Mesodermal cell (in vitro differentiated cells): ENCODE measurements at regions not wholly inside any gene's neighbourhood (a gene's known extent, or its start where the extent isn't known, plus 50 kb on each side); places are given as distances from the start of the nearest gene placed in this dataset.

Experiments used
- H3K27ac ChIP-seq: 2 replicates; pipeline ENCODE4 v1.7.0; 2013; ENCODE audit warnings: mild to moderate bottlenecking, low read depth, low read length, moderate library complexity; ENCODE audit not compliant: severe bottlenecking
- H3K36me3 ChIP-seq: 2 replicates; pipeline ENCODE4 v1.7.1; 2013; ENCODE audit warnings: mild to moderate bottlenecking, low read length, moderate library complexity; ENCODE audit not compliant: control insufficient read depth, insufficient read depth
- H3K4me1 ChIP-seq: one replicate; pipeline ENCODE4 v1.7.1; 2013; ENCODE audit warnings: mild to moderate bottlenecking, low read length; ENCODE audit not compliant: insufficient read depth, control insufficient read depth, poor library complexity, severe bottlenecking
- H3K4me3 ChIP-seq: 2 replicates; pipeline ENCODE4 v1.7.0; 2013; ENCODE audit warnings: low read length, control low read depth, mild to moderate bottlenecking; ENCODE audit not compliant: insufficient read depth, poor library complexity, severe bottlenecking; ENCODE audit errors: extremely low read depth
- H3K9me3 ChIP-seq: 2 replicates; pipeline ENCODE4 v1.7.1; 2013; ENCODE audit warnings: mild to moderate bottlenecking, low read length, moderate library complexity; ENCODE audit not compliant: control insufficient read depth
- WGBS, 2 experiments: methylation state at CpG; one replicate each; pipeline ENCODE4 v1.1.5; 2013; ENCODE audit warnings: missing lambda C conversion rate in 2 of 2; ENCODE audit not compliant: insufficient coverage in 2 of 2; 5-methylcytosine and 5-hydroxymethylcytosine counted together

DNA sequence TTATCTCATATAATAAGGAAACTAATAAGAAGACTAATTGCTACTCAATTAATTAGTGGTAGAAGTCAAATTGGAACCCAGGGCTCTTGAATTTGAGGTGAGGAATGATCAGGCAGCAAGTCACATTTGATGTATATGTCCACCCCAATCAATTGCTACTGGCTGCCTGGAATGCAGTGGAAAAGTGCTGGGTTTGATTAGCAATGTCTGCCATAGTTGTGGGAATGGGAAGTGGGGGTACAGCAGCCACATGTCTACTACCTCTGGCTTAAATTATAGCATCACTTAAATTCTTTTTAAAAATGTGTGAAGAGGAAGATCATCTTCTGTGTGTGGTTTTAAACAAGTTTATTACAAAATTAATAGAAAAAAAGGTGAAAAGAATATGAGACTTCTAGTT lies 50.8 kb upstream of the NAV2 start:
- Histone ChIP-seq H3K27ac (no peak overlapping the region), H3K4me3 (no peak overlapping the region), H3K9me3 (no peaks in the 10 kb centered on the region), H3K4me1 (peaks cover 18% of the 10 kb centered on the region), H3K36me3 (no peaks in the 10 kb centered on the region)

DNA sequence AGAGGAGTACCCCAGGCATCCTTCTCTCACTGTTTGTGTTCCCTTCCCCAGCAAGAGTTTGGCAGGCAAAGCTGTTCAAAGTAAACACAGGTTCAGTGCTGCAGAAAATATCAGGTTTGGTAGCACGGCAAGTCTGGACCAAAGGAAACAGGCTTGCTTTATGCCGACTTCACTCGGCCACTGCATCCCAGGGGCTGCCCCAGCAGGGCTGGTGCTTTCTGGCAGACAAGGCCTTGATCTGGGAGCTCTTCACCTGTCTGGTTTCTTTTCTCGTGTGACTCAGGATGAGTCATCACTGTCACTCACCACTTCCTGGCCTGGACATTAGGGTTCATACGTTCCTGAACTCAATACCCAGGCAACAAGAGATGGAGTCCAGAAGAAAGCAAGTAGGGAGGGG lies 52.6 kb upstream of the NAV2 start:
- Histone ChIP-seq H3K36me3 (no peaks in the 10 kb centered on the region), H3K4me3 (no peak overlapping the region), H3K9me3 (no peaks in the 10 kb centered on the region), H3K27ac (no peak overlapping the region), H3K4me1 (peaks cover 16% of the 10 kb centered on the region)
- WGBS, 2 experiments: 63 to 76% methylated on average over 3 of the region's 5 CpGs

GRCh38 chr11:19659529-19659928 lies 53.1 kb upstream of the NAV2 start:
- H3K36me3 ChIP-seq: no peaks in the 10 kb centered on the region
- H3K27ac ChIP-seq: no peak overlapping the region
- H3K4me3 ChIP-seq: no peak overlapping the region
- no peaks in the 10 kb centered on the region for H3K9me3 ChIP-seq
- H3K4me1 ChIP-seq: peaks cover 12% of the 10 kb centered on the region

DNA sequence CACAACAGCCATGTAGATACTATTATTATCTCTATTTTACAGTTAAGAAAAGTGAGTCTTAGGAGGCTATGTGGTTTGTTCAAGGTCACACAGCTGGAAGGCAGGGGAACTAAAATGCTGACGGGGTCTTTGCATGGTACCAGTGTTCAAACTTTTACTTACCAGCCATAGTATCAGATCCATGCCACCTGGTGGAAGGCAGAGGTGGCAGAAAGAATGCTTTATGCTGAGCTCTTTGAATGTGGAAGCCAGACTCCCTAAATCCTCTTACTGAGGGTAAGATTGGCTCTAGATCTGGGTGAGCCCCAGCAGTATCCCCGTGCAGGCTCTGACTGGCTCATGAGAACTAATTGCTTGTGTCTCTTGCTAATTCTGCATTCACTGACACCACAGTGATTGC lies 54.3 kb upstream of the NAV2 start:
- H3K27ac ChIP-seq: no peak overlapping the region

DNA sequence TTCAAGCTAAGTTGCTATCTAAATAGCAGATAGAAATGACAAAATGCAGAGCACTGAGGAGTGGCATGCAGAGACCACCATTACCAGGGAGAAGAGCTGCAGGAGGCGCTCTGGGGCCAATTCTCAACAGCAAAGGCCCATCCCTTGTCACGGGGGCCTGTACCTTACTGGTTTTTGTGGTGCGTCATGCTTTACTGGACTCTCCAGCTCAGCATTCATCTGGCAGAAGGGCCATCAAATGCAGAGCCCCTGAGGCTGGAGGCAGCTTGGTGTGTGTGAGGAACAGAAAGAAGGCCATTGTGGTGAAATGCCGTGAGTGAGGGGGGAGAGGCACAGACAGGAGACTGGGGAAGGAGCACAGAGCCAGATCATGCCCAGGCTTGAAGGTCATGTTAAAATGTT lies 56.5 kb upstream of the NAV2 start:
- 78 to 80% methylated on average over 4 of the region's 4 CpGs for WGBS, 2 experiments
- H3K27ac ChIP-seq: no peak overlapping the region
- no peaks in the 10 kb centered on the region for H3K9me3 ChIP-seq
- H3K36me3 ChIP-seq: no peaks in the 10 kb centered on the region
- peaks cover 12% of the 10 kb centered on the region for H3K4me1 ChIP-seq
- no peak overlapping the region for H3K4me3 ChIP-seq

More for the DNA sequence above, 54.3 kb upstream of the NAV2 start:
- peaks cover 12% of the 10 kb centered on the region for H3K4me1 ChIP-seq
- H3K9me3 ChIP-seq: no peaks in the 10 kb centered on the region
- no peak overlapping the region for H3K4me3 ChIP-seq
- WGBS, 2 experiments: no CpG with 5 or more reads among the region's 2 CpGs
- H3K36me3 ChIP-seq: no peaks in the 10 kb centered on the region

DNA sequence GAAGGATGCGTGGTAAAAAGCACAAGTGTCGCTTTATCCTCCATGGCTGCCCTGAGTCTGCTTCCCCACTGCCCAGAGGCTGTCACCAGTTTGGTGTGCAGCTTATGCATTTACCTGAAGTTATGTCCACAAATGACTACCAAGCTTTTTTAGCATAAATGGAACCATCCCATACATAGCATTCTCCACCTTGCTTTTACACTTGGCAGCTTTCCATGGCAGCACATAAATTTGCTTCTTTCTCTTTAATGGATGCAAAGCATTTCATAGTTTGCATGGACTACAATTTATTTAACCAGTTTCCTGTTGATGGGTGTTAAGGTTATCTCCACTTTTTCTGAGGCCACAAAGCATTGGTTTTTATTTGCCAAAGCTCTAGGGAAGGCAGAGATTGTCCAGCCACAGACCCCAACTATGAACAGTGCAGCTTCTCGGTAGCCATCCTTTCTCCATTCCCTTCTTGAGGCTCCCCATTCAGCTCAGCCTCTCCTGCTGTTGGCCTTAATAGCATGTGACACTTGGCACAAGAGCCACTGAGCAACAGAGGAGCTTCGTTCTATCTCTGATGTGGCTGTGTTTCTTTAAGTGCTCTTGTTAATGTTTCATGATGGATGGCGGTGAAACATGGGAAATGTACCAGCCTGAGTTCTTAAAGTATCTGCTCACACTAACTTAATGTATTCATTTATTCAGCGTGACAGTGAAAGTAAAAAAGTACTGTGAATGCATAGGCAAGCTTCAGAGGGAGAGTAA lies 59.8 kb upstream of the NAV2 start:
- 91 to 97% methylated on average over 3 to 4 of the region's 6 CpGs for WGBS, 2 experiments
- Histone ChIP-seq H3K4me1 (no peaks in the 10 kb centered on the region), H3K9me3 (no peaks in the 10 kb centered on the region), H3K4me3 (no peak overlapping the region), H3K36me3 (no peaks in the 10 kb centered on the region), H3K27ac (no peak overlapping the region)

- Histone ChIP-seq H3K4me3 (no peak overlapping the region), H3K4me1 (no peaks in the 10 kb centered on the region), H3K9me3 (no peaks in the 10 kb centered on the region), H3K36me3 (no peaks in the 10 kb centered on the region), H3K27ac (no peak overlapping the region)
- 100% methylated on average over 2 of the region's 2 CpGs; no CpG with 5 or more reads in 1 of the 2 experiments for WGBS, 2 experiments
These were observed 61.0 kb upstream of the NAV2 start for GRCh38 chr11:19651653-19652052.

- H3K4me1 ChIP-seq: no peaks in the 10 kb centered on the region
- no peaks in the 10 kb centered on the region for H3K9me3 ChIP-seq
- no peaks in the 10 kb centered on the region for H3K36me3 ChIP-seq
- H3K4me3 ChIP-seq: no peak overlapping the region
- no peak overlapping the region for H3K27ac ChIP-seq
- WGBS, 2 experiments: no CpG with 5 or more reads among the region's 2 CpGs
These were observed 61.6 kb upstream of the NAV2 start for GRCh38 chr11:19651028-19651427.

DNA sequence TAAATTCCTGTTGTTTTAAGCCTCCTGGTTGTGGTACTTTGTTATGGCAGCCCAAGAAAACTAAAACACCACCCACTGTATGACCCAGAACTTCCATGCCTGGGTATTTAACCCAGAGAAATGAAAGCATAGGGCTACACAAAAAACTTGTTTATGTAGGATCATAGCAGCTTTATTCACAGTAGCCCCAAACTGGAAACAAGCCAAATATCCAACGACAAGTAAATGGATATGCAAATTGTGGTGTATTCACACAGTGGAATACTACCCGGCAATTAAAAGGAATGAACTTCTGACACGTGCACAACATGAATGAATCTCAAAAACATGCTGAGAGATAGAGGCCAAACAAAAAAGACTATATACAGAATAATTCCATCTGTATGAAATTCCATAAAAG lies 62.2 kb upstream of the NAV2 start:
- H3K4me1 ChIP-seq: no peaks in the 10 kb centered on the region
- WGBS, 2 experiments: 75% methylated on average over 2 of the region's 3 CpGs; no CpG with 5 or more reads in 1 of the 2 experiments
- no peak overlapping the region for H3K4me3 ChIP-seq
- H3K27ac ChIP-seq: no peak overlapping the region
- H3K9me3 ChIP-seq: no peaks in the 10 kb centered on the region
- no peaks in the 10 kb centered on the region for H3K36me3 ChIP-seq

DNA sequence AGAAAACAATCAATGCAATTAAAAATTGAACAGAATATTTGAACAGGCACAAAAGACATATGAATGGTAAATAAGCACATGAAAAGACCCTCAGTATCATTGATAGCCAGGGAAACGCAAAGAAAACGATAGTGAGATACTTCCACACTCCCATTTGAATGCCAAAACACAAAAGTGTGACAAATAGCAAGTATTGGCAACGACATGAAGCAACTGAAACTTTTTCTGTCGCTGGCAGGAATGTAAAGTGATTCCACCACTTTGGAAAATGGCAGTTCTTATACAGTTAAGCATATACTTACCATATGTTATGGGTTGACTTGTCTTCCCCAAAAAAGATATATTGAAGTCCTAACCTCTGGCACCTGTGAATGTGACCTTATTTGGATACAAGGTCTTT lies 62.9 kb upstream of the NAV2 start:
- no peaks in the 10 kb centered on the region for H3K4me1 ChIP-seq
- H3K9me3 ChIP-seq: no peaks in the 10 kb centered on the region
- H3K4me3 ChIP-seq: no peak overlapping the region
- WGBS, 2 experiments: 90 to 92% methylated on average over 2 of the region's 4 CpGs
- no peak overlapping the region for H3K27ac ChIP-seq
- no peaks in the 10 kb centered on the region for H3K36me3 ChIP-seq

DNA sequence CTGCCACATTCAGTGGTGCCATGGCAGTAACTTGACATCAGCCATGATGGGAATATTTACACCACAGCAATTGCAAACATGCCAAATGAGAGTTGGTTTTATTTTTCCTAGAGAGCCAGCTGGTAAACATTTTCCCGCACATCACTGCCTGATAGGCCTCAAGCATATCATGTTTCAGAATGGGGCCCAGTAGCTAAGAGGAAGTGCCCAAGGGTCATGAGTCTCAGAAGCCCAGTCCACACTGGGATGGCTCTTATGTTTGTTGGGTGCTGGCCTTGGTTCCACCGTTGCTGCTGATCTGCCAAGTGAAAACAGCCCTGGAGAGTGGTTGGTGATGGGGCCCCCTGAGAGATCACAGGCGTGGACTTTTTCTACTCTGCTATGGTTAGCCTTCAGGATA lies 64.3 kb upstream of the NAV2 start:
- no peak overlapping the region for H3K4me3 ChIP-seq
- no peak overlapping the region for H3K27ac ChIP-seq
- no peaks in the 10 kb centered on the region for H3K36me3 ChIP-seq
- WGBS, 2 experiments: 88 to 95% methylated on average over 1 to 2 of the region's 3 CpGs
- no peaks in the 10 kb centered on the region for H3K9me3 ChIP-seq
- no peaks in the 10 kb centered on the region for H3K4me1 ChIP-seq
